Vagina (tissue), 2 donors: ENCODE measurements at regions not wholly inside any gene's neighbourhood (a gene's known extent, or its start where the extent isn't known, plus 50 kb on each side); places are given as distances from the start of the nearest gene placed in this dataset.

Experiments used
- CTCF ChIP-seq, 3 experiments: fragments of 450-650 bp in 2 of 3; fragments of 200-600 bp in 1 of 3; sonication (generic) in 1 of 3; IDR thresholded peaks; one replicate each; pipeline ENCODE4 v1.5.1; 2017 to 2019; ENCODE audit warnings: antibody characterized with exemption in 3 of 3, mild to moderate bottlenecking in 2 of 3, moderate library complexity in 2 of 3
- POLR2AphosphoS5 ChIP-seq, 2 donors: sonication (generic); formaldehyde crosslinking; IDR thresholded peaks; one replicate each; pipeline ENCODE4 v1.9.0; 2017; ENCODE audit warnings: antibody characterized with exemption in 2 of 2, mild to moderate bottlenecking in 2 of 2, low read depth in 1 of 2; ENCODE audit not compliant: insufficient read depth in 1 of 2

- no peak for TF ChIP-seq CTCF (IDR thresholded peaks at IDR 0.05)
- no peak for TF ChIP-seq POLR2AphosphoS5 (IDR thresholded peaks at IDR 0.05; ENCODE audit: insufficient read depth in 1 of 2, low read depth in 1 of 2)
Observed at GRCh38 chr12:116420227-116420880, 138.8 kb upstream of the MAP1LC3B2 start.
